ENCODE measurements at regions not wholly inside any gene's neighbourhood (a gene's known extent, or its start where the extent isn't known, plus 50 kb on each side); places are given as distances from the start of the nearest gene placed in this dataset.
"Not testable (repeated sequence)": the region's sequence is repeated elsewhere in the genome, so short reads cannot be mapped to it uniquely, and the experiment has no call there.

DNA sequence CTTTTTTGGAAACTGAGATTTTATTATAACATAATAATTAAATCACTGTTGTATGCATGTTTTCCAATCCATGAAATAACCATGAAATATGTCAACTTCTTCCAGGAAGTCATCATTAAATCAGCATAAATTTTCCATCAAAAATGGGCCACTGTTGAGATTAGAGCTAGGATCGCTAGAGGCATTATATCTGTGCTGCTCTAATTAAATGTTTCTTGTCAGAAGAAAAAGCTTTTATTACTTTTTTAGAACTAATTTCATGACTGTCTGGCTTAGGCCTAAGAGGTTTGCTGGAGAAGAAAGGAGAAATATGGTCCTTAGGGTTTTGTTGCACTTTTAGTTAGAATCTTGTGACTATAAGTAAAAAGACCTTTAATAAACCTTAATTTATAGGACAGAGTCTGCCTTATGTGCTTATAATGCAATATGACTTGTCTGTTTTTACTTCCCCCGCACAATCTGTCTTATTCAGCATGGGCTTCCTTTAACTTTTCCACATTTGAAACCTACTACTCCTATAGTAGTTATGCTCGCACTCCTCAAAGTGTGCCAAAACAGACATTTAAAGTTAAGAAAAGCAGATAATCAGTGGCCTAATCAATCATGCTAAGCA lies 363.4 kb upstream of the GCFC2 start:
- in situ Hi-C loops (cut with MboI; ENCODE audit: low sequenced_read_pairs), result no loop called here

- in situ Hi-C loops (cut with MboI; ENCODE audit: low sequenced_read_pairs), result no loop called here
These were observed 339.5 kb upstream of the GCFC2 start for GRCh38 chr2:76050196-76050595.

- in situ Hi-C loops (cut with MboI; ENCODE audit: low sequenced_read_pairs), result no loop called here
These were observed 334.0 kb upstream of the GCFC2 start for GRCh38 chr2:76044701-76045100.

DNA sequence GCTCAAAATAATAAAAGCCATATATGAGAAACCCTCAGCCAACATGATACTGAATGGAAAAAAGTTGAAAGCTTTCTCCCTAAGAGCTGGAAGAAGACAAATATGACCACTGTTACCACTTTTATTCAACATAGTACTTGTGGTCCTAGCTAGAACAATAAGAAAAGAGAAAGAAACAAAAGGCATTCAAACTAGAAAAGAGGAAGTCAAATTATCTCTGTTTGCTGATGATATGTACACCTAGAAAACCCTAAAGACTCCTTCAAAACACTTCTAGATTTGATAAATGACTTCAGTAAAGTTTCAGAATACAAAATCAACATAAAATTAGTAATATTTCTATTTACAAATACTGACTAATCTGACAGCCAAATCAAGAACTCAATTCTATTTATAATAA lies 328.8 kb upstream of the GCFC2 start:
- in situ Hi-C loops (cut with MboI; ENCODE audit: low sequenced_read_pairs), result no loop called here

- in situ Hi-C loops (cut with MboI; ENCODE audit: low sequenced_read_pairs), result no loop called here
These were observed 317.0 kb upstream of the GCFC2 start for GRCh38 chr2:76027761-76028160.

GRCh38 chr2:76019128-76019527 lies 308.4 kb upstream of the GCFC2 start:
- in situ Hi-C loops (cut with MboI; ENCODE audit: low sequenced_read_pairs), result no loop called here

DNA sequence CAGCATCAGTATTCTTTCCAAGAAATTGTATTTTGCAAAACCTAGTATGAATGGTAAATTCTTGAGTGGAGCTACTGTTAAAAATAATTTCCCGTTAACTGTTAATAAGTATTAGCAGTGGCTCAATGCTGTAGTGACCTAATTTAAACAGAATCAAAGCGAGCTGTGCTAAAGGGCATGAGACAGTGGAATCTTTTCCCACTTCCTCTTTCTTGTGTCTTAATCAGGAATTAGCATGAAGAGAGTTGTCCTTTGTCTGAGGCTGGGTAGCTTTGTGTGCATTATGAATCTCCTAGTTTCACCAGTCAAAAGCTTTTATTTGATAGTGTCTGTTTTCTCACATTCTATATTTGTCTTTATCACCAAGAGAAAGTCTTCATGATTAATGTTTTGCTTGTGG lies 298.8 kb upstream of the GCFC2 start:
- in situ Hi-C loops (cut with MboI; ENCODE audit: low sequenced_read_pairs), result no loop called here

GRCh38 chr2:76008001-76008702 lies 297.4 kb upstream of the GCFC2 start:
- in situ Hi-C loops (cut with MboI; ENCODE audit: low sequenced_read_pairs), result no loop called here

- in situ Hi-C loops (cut with MboI; ENCODE audit: low sequenced_read_pairs), result no loop called here
These were observed 289.7 kb upstream of the GCFC2 start for GRCh38 chr2:76000425-76000824.

GRCh38 chr2:75998451-75998850 lies 287.7 kb upstream of the GCFC2 start:
- in situ Hi-C loops (cut with MboI; ENCODE audit: low sequenced_read_pairs), result no loop called here

DNA sequence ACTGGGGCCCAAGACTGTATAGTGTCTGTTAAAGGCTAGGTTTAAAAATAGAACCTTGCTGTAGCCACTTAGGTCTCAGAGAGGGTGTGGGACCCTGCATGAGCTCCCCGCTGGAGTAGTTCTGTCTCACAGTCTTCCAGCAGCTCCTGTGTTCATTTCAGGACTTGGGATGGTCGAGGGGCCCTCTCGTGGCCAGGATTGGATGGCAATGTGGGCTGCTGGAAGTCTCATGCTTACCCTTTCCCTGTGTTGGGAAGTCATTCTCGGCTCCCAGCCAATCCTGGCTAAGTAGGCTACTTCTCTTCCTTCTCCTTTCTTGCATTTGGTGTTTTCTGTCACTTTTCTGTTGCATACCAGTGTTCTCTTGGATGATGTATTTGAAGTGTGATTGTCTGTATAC lies 284.0 kb upstream of the GCFC2 start:
- in situ Hi-C loops (cut with MboI; ENCODE audit: low sequenced_read_pairs), result no loop called here

- in situ Hi-C loops (cut with MboI; ENCODE audit: low sequenced_read_pairs), result not testable (repeated sequence)
These were observed 277.9 kb upstream of the GCFC2 start for GRCh38 chr2:75988622-75989021.

- in situ Hi-C loops (cut with MboI; ENCODE audit: low sequenced_read_pairs), result no loop called here
These were observed 275.9 kb upstream of the GCFC2 start for GRCh38 chr2:75986617-75987016.

DNA sequence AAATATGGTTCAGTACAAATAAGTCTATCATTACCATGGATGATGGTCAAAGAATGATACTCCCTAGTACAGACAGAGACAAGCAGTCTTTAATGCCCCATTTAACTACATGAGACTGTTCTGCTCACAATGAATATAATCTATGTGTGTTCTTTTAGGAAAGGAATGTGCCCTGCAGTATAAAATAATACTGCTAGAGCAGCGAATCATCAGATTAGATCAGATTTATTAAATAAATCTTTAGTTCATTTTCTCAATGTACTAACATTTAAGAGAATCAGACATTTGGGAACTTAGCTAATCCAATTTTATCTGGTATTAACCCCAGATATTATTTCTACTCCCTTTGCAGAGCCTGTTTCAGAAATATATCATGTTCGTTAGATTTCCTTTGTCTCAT lies 272.0 kb upstream of the GCFC2 start:
- in situ Hi-C loops (cut with MboI; ENCODE audit: low sequenced_read_pairs), result no loop called here

- in situ Hi-C loops (cut with MboI; ENCODE audit: low sequenced_read_pairs), result no loop called here
These were observed 253.9 kb upstream of the GCFC2 start for GRCh38 chr2:75964646-75965045.

- in situ Hi-C loops (cut with MboI; ENCODE audit: low sequenced_read_pairs), result no loop called here
These were observed 249.8 kb upstream of the GCFC2 start for GRCh38 chr2:75960472-75961009.

DNA sequence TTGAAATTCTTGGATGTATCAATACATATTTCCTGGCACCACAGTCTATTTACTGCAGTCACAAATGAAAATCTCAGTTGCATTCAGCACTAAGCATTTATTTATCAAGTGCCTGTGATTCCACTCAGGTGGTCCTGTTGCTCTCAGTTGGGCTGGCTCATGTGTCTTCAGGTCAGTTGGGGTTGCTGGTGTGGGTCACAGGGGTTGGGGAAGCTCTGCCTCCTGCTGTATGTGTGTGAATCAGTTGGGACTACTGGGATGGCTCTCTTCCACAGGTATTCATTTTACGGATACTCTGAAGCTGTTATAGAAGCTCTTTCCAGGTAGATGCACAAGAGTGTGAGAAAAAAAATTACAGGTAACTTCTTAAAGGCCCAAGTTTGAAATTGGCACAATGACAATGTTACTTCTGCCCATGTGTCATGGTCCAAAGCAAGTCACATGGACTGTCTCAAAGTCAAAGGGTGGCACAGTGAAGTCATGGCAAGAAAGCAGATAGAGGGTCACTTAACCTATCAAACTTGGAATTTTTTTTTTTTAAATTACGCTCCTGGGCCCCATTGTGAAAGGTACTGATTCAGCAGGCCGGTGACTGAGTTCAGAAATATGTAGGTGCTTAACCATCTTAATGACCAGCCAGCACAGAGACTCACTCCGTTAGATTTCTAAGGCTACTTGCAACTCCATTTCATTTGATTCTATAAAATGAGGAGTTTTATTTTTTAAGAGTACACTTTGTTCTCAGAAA lies 249.2 kb upstream of the GCFC2 start:
- in situ Hi-C loops (cut with MboI; ENCODE audit: low sequenced_read_pairs), result no loop called here

DNA sequence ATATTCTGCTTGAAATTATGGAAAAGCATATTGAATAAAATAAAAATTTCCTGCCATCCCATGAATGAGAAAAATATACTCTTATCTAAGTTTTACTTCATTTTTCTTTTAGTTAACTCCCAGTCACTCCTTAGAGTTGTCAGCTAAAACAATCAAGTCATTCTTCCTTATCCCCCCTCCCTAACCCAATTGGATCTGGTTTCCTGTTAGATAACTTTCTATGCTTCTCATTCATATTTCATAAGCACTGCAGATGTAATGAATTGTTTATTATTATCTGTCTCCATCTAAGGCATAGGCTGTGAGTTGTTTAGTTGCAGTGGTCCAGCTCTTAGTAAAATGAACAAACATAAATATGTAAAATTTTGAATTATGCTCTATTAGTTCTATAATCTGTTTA lies 244.0 kb upstream of the GCFC2 start:
- in situ Hi-C loops (cut with MboI; ENCODE audit: low sequenced_read_pairs), result no loop called here

GRCh38 chr2:75952173-75952572 lies 241.5 kb upstream of the GCFC2 start:
- in situ Hi-C loops (cut with MboI; ENCODE audit: low sequenced_read_pairs), result no loop called here

- in situ Hi-C loops (cut with MboI; ENCODE audit: low sequenced_read_pairs), result no loop called here
These were observed 238.8 kb upstream of the GCFC2 start for GRCh38 chr2:75949385-75950030.

GRCh38 chr2:75936311-75936710 lies 225.6 kb upstream of the GCFC2 start:
- in situ Hi-C loops (cut with MboI; ENCODE audit: low sequenced_read_pairs), result no loop called here
